ENCODE measurements at regions not wholly inside any gene's neighbourhood (a gene's known extent, or its start where the extent isn't known, plus 50 kb on each side); places are given as distances from the start of the nearest gene placed in this dataset.

GRCh38 chr4:56129431-56129861 lies 180.7 kb downstream of the CEP135 start:
- H3K9me3 ChIP-seq: no peaks in the 10 kb centered on the region
- H3K4me3 ChIP-seq: no peak overlapping the region
- TF ChIP-seq POLR2A (IDR thresholded peaks at IDR 0.05): no peak
- TF ChIP-seq CTCF (IDR thresholded peaks at IDR 0.05): no peak
- no peak for TF ChIP-seq POLR2AphosphoS5 (IDR thresholded peaks at IDR 0.05)
- TF ChIP-seq EP300 (IDR thresholded peaks at IDR 0.05): no peak
- no peak overlapping the region for H3K27ac ChIP-seq
- ATAC-seq: no peak
- no peaks in the 10 kb centered on the region for H3K36me3 ChIP-seq
- H3K27me3 ChIP-seq: no peaks in the 10 kb centered on the region
- H3K4me1 ChIP-seq: no peaks in the 10 kb centered on the region
- WGBS, 2 donors (ENCODE audit: low coverage in 1 of 2): 35 to 70% methylated on average over 4 to 6 of the region's 7 CpGs

GRCh38 chr4:56128213-56128612 lies 179.5 kb downstream of the CEP135 start:
- H3K4me3 ChIP-seq: no peak overlapping the region
- 0 to 3% methylated on average over 2 of the region's 2 CpGs for WGBS, 2 donors (ENCODE audit: low coverage in 1 of 2)
- H3K27ac ChIP-seq: no peak overlapping the region
- H3K4me1 ChIP-seq: no peaks in the 10 kb centered on the region
- ATAC-seq: no peak
- no peaks in the 10 kb centered on the region for H3K27me3 ChIP-seq
- no peaks in the 10 kb centered on the region for H3K36me3 ChIP-seq
- H3K9me3 ChIP-seq: no peaks in the 10 kb centered on the region
- no peak for TF ChIP-seq CTCF (IDR thresholded peaks at IDR 0.05)
- TF ChIP-seq POLR2A (IDR thresholded peaks at IDR 0.05): no peak
- no peak for TF ChIP-seq EP300 (IDR thresholded peaks at IDR 0.05)
- no peak for TF ChIP-seq POLR2AphosphoS5 (IDR thresholded peaks at IDR 0.05)

- no peaks in the 10 kb centered on the region for H3K36me3 ChIP-seq
- WGBS, 2 donors (ENCODE audit: low coverage in 1 of 2): 43 to 80% methylated on average over 2 to 3 of the region's 3 CpGs
- H3K4me1 ChIP-seq: no peaks in the 10 kb centered on the region
- H3K4me3 ChIP-seq: no peak overlapping the region
- TF ChIP-seq POLR2AphosphoS5 (IDR thresholded peaks at IDR 0.05) (no peak), EP300 (IDR thresholded peaks at IDR 0.05) (no peak), POLR2A (IDR thresholded peaks at IDR 0.05) (no peak), CTCF (IDR thresholded peaks at IDR 0.05) (no peak)
- ATAC-seq: no peak
- no peaks in the 10 kb centered on the region for H3K9me3 ChIP-seq
- H3K27ac ChIP-seq: no peak overlapping the region
- H3K27me3 ChIP-seq: no peaks in the 10 kb centered on the region
Observed at GRCh38 chr4:56127716-56128115, 179.0 kb downstream of the CEP135 start.

- 56% methylated on average over 1 of the region's 1 CpG; no CpG with 5 or more reads in 1 of the 2 donors for WGBS, 2 donors (ENCODE audit: low coverage in 1 of 2)
- Histone ChIP-seq H3K9me3 (no peaks in the 10 kb centered on the region), H3K27me3 (no peaks in the 10 kb centered on the region), H3K4me1 (no peaks in the 10 kb centered on the region), H3K4me3 (no peak overlapping the region), H3K36me3 (no peaks in the 10 kb centered on the region), H3K27ac (no peak overlapping the region)
- TF ChIP-seq CTCF (IDR thresholded peaks at IDR 0.05): no peak
- no peak for TF ChIP-seq EP300 (IDR thresholded peaks at IDR 0.05)
- no peak for TF ChIP-seq POLR2A (IDR thresholded peaks at IDR 0.05)
- no peak for TF ChIP-seq POLR2AphosphoS5 (IDR thresholded peaks at IDR 0.05)
- no peak for ATAC-seq
Observed at GRCh38 chr4:56123547-56123946, 174.8 kb downstream of the CEP135 start.

- WGBS, 2 donors (ENCODE audit: low coverage in 1 of 2): 55 to 68% methylated on average over 3 of the region's 3 CpGs
- no peak for ATAC-seq
- Histone ChIP-seq H3K27me3 (no peaks in the 10 kb centered on the region), H3K27ac (no peak overlapping the region), H3K4me3 (no peak overlapping the region), H3K36me3 (no peaks in the 10 kb centered on the region), H3K4me1 (no peaks in the 10 kb centered on the region), H3K9me3 (no peaks in the 10 kb centered on the region)
- TF ChIP-seq CTCF (IDR thresholded peaks at IDR 0.05) (no peak), EP300 (IDR thresholded peaks at IDR 0.05) (no peak), POLR2A (IDR thresholded peaks at IDR 0.05) (no peak), POLR2AphosphoS5 (IDR thresholded peaks at IDR 0.05) (no peak)
Observed at GRCh38 chr4:56123051-56123450, 174.3 kb downstream of the CEP135 start.

Measured in gastroesophageal sphincter (tissue), 4 donors.